Transverse colon (tissue), 3 donors: ENCODE measurements at regions not wholly inside any gene's neighbourhood (a gene's known extent, or its start where the extent isn't known, plus 50 kb on each side); places are given as distances from the start of the nearest gene placed in this dataset.
"Not testable (repeated sequence)": the region's sequence is repeated elsewhere in the genome, so short reads cannot be mapped to it uniquely, and the experiment has no call there.

Experiments
- CTCF ChIP-seq, 5 experiments: fragments of 200-600 bp in 3 of 5; fragments of 450-650 bp in 2 of 5; sonication (generic) in 3 of 5; IDR thresholded peaks; 1 replicate in 2 of 5; 2 replicates in 3 of 5; pipeline ENCODE4 v1.5.1; 2016 to 2017; ENCODE audit warnings: antibody characterized with exemption in 5 of 5, inconsistent platforms in 3 of 5, mild to moderate bottlenecking in 2 of 5, moderate library complexity in 1 of 5
- EP300 ChIP-seq: sonication (generic); formaldehyde crosslinking; IDR thresholded peaks from one replicate; pipeline ENCODE4 v1.6.1; 2017; ENCODE audit warnings: antibody characterized with exemption, low read depth
- POLR2A ChIP-seq: fragments of 450-650 bp; IDR thresholded peaks from one replicate; pipeline ENCODE4 v1.6.1; 2016; ENCODE audit warnings: antibody characterized with exemption, mild to moderate bottlenecking, moderate library complexity

GRCh38 chr2:4814137-4814536 lies 878.0 kb upstream of the SOX11 start:
- TF ChIP-seq CTCF (IDR thresholded peaks at IDR 0.05); EP300; POLR2A: not testable (repeated sequence)
